HL-60 (cell line): ENCODE measurements at regions not wholly inside any gene's neighbourhood (a gene's known extent, or its start where the extent isn't known, plus 50 kb on each side); places are given as distances from the start of the nearest gene placed in this dataset.

Experiments used
- POLR2AphosphoS5 ChIP-seq: IDR thresholded peaks from 2 replicates; pipeline ENCODE4 v1.6.1; 2012; ENCODE audit warnings: low read depth
- TF ChIP-seq, protein P1 (sequence below): IDR thresholded peaks from one replicate; pipeline ENCODE4 v1.5.1; 2011; ENCODE audit warnings: low read length, control low read depth, inconsistent platforms; ENCODE audit not compliant: insufficient read depth
- TF ChIP-seq, protein P2 (sequence below): IDR thresholded peaks from 2 replicates; pipeline ENCODE4 v1.6.1; 2012; ENCODE audit warnings: low read depth; ENCODE audit not compliant: insufficient replicate concordance

DNA sequence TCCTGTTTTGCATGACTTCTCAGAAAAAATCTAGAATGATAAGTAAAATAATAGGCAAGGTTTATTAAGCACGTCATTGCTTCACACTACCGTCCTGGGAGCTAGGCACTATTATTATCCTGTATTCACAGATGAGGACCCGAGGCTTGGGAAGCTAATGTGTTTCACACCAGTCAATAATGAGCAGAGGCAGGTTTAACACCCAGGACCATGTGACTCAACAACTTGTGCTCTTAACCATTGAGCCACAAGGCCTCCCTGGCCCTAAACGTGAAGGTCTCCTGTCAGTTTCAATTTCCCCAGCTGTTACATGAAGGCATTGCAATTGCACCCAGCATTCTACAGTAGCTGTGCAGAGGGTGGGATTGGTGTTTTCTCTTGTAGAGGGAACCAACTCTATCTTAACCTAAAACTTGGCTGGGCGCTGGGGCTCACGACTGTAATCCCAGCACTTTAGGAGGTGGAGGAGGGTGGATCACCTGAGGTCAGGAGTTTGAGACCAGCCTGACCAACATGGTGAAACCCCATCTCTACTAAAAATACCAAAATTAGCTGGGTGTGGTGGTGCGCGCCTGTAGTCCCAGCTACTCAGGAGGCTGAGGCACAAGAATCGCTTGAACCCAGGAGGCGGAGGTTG, 191.2 kb downstream of the BCAS1 start:
- TF ChIP-seq, protein P1, sequence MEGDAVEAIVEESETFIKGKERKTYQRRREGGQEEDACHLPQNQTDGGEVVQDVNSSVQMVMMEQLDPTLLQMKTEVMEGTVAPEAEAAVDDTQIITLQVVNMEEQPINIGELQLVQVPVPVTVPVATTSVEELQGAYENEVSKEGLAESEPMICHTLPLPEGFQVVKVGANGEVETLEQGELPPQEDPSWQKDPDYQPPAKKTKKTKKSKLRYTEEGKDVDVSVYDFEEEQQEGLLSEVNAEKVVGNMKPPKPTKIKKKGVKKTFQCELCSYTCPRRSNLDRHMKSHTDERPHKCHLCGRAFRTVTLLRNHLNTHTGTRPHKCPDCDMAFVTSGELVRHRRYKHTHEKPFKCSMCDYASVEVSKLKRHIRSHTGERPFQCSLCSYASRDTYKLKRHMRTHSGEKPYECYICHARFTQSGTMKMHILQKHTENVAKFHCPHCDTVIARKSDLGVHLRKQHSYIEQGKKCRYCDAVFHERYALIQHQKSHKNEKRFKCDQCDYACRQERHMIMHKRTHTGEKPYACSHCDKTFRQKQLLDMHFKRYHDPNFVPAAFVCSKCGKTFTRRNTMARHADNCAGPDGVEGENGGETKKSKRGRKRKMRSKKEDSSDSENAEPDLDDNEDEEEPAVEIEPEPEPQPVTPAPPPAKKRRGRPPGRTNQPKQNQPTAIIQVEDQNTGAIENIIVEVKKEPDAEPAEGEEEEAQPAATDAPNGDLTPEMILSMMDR: no peak
- no peak for TF ChIP-seq POLR2AphosphoS5
- TF ChIP-seq, protein P2, sequence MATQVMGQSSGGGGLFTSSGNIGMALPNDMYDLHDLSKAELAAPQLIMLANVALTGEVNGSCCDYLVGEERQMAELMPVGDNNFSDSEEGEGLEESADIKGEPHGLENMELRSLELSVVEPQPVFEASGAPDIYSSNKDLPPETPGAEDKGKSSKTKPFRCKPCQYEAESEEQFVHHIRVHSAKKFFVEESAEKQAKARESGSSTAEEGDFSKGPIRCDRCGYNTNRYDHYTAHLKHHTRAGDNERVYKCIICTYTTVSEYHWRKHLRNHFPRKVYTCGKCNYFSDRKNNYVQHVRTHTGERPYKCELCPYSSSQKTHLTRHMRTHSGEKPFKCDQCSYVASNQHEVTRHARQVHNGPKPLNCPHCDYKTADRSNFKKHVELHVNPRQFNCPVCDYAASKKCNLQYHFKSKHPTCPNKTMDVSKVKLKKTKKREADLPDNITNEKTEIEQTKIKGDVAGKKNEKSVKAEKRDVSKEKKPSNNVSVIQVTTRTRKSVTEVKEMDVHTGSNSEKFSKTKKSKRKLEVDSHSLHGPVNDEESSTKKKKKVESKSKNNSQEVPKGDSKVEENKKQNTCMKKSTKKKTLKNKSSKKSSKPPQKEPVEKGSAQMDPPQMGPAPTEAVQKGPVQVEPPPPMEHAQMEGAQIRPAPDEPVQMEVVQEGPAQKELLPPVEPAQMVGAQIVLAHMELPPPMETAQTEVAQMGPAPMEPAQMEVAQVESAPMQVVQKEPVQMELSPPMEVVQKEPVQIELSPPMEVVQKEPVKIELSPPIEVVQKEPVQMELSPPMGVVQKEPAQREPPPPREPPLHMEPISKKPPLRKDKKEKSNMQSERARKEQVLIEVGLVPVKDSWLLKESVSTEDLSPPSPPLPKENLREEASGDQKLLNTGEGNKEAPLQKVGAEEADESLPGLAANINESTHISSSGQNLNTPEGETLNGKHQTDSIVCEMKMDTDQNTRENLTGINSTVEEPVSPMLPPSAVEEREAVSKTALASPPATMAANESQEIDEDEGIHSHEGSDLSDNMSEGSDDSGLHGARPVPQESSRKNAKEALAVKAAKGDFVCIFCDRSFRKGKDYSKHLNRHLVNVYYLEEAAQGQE: no peak
